ENCODE measurements at regions not wholly inside any gene's neighbourhood (a gene's known extent, or its start where the extent isn't known, plus 50 kb on each side); places are given as distances from the start of the nearest gene placed in this dataset.

GRCh38 chr3:147737376-147737775, 328.2 kb downstream of the ZIC1 start:
- TF ChIP-seq POLR2AphosphoS5 (IDR thresholded peaks at IDR 0.05; ENCODE audit: low read depth, low read length): no peak
- no peak for TF ChIP-seq CTCF (IDR thresholded peaks at IDR 0.05)
- no peak for TF ChIP-seq REST (IDR thresholded peaks at IDR 0.05; ENCODE audit: insufficient read depth in 1 of 2, low read depth in 2 of 2, low read length in 1 of 2)
- TF ChIP-seq SIN3A (IDR thresholded peaks at IDR 0.05; ENCODE audit: borderline replicate concordance, insufficient read depth, low read depth, low read length): no peak

All from Panc1 (cell line).